A549 (cell line): ENCODE measurements at regions not wholly inside any gene's neighbourhood (a gene's known extent, or its start where the extent isn't known, plus 50 kb on each side); places are given as distances from the start of the nearest gene placed in this dataset.

Experiments used
- ATAC-seq, 2 experiments: fragments of 200-7000 bp in 1 of 2; fragments of >200 bp in 1 of 2; cut with Nextera tagmentation in 1 of 2; cut with Tn5 transposase in 1 of 2; 3 replicates each; pipeline versions ENCODE4 v1.8.0 to v1.9.1; 2018 to 2020; ENCODE audit warnings: mild to moderate bottlenecking in 1 of 2, moderate library complexity in 1 of 2
- CTCF ChIA-PET: fragments of 300-600 bp; sonication (Branson Sonifier 250); formaldehyde crosslinking; extraction: SDS; loops from one replicate; lab custom pipeline; 2021; ENCODE audit warnings: antibody characterized with exemption, inconsistent platforms; lab: Yijun Ruan, JAX
- POLR2A ChIA-PET: fragments of 350-600 bp; formaldehyde crosslinking; extraction: SDS; loops from one replicate; lab custom pipeline; 2021; ENCODE audit warnings: antibody characterized with exemption, inconsistent platforms; lab: Yijun Ruan, JAX
- DNase-seq, 2 experiments: peaks; one replicate each; pipeline versions ENCODE4 v3.0.0 to v3.0.0-alpha.2; 2011 to 2016; ENCODE audit warnings: low read depth in 1 of 2, low spot score in 1 of 2
- FAIRE-seq: peaks from 2 replicates; lab custom pipeline; 2011; peaks lifted over from hg19 to GRCh38; lab: Jason Lieb, UNC
- H3K27ac ChIP-seq, 2 experiments: fragments of >200 bp; sonication (Bioruptor Twin); formaldehyde crosslinking; 3 replicates each; pipeline ENCODE4 v1.5.1; 2016 to 2017
- H3K4me1 ChIP-seq: fragments of >200 bp; sonication (Bioruptor Twin); formaldehyde crosslinking; 3 replicates; pipeline ENCODE4 v1.6.1; 2016
- H3K4me2 ChIP-seq: fragments of >200 bp; sonication (Bioruptor Twin); formaldehyde crosslinking; 3 replicates; pipeline ENCODE4 v1.6.1; 2016
- H3K4me3 ChIP-seq: fragments of >200 bp; sonication (Bioruptor Twin); formaldehyde crosslinking; 3 replicates; pipeline ENCODE4 v1.5.1; 2016
- H3K9me3 ChIP-seq: fragments of >200 bp; sonication (Bioruptor Twin); formaldehyde crosslinking; 3 replicates; pipeline ENCODE4 v1.6.1; 2016
- ATOH8 ChIP-seq: fragments of 250-450 bp; sonication (Bioruptor Pico); IDR thresholded peaks from 2 replicates; pipeline ENCODE4 v1.5.0; 2020; ENCODE audit warnings: low read depth, mild to moderate bottlenecking, moderate library complexity
- CBX2 ChIP-seq: fragments of 200-600 bp; sonication (generic); IDR thresholded peaks from 2 replicates; pipeline ENCODE4 v1.6.1; 2016; ENCODE audit warnings: low read depth, mild to moderate bottlenecking, borderline replicate concordance
- CEBPB ChIP-seq, 2 experiments: fragments of >200 bp in 1 of 2; sonication (Bioruptor Twin) in 1 of 2; formaldehyde crosslinking in 1 of 2; IDR thresholded peaks; 2 replicates each; pipeline ENCODE4 v1.6.1; 2012 to 2016
- CHD4 ChIP-seq: fragments of 200-600 bp; sonication (generic); IDR thresholded peaks from 2 replicates; pipeline ENCODE4 v1.6.1; 2016; ENCODE audit warnings: antibody characterized with exemption, mild to moderate bottlenecking, borderline replicate concordance
- E2F6 ChIP-seq: IDR thresholded peaks from 2 replicates; pipeline ENCODE4 v1.6.1; 2012; ENCODE audit warnings: low read depth, borderline replicate concordance
- EP300 ChIP-seq, 2 experiments: fragments of >200 bp; sonication (Bioruptor Twin); formaldehyde crosslinking; IDR thresholded peaks; 2 replicates in 1 of 2; 3 replicates in 1 of 2; pipeline ENCODE4 v1.6.1; 2016 to 2017
- ESRRA ChIP-seq: fragments of 150-350 bp; IDR thresholded peaks from 2 replicates; pipeline ENCODE4 v1.6.1; 2014; ENCODE audit warnings: mild to moderate bottlenecking, low read length, borderline replicate concordance
- FOSB ChIP-seq: fragments of 250-450 bp; sonication (Bioruptor Pico); IDR thresholded peaks from 2 replicates; pipeline ENCODE4 v1.5.0; 2020; ENCODE audit warnings: mild to moderate bottlenecking, moderate library complexity
- HOXA7 ChIP-seq: fragments of 250-450 bp; sonication (Bioruptor Pico); IDR thresholded peaks from 2 replicates; pipeline ENCODE4 v1.5.0; 2020; ENCODE audit warnings: mild to moderate bottlenecking, moderate library complexity
- JUNB ChIP-seq: fragments of >200 bp; sonication (Bioruptor Twin); formaldehyde crosslinking; IDR thresholded peaks from 2 replicates; pipeline ENCODE4 v1.6.1; 2016
- KDM1A ChIP-seq: fragments of 200-600 bp; sonication (generic); IDR thresholded peaks from 2 replicates; pipeline ENCODE4 v1.6.1; 2016; ENCODE audit warnings: low read depth, mild to moderate bottlenecking
- KDM5A ChIP-seq: fragments of 200-600 bp; sonication (generic); IDR thresholded peaks from 2 replicates; pipeline ENCODE4 v1.6.1; 2016; ENCODE audit warnings: antibody characterized with exemption, mild to moderate bottlenecking
- MAFK ChIP-seq: fragments of 450-650 bp; IDR thresholded peaks from 2 replicates; pipeline ENCODE4 v1.6.1; 2014; ENCODE audit not compliant: partially characterized antibody
- NFE2L2 ChIP-seq: fragments of 150-350 bp; conservative IDR thresholded peaks from 2 replicates; pipeline ENCODE4 v1.6.1; 2014; ENCODE audit warnings: low read length
- PHF8 ChIP-seq: fragments of 200-600 bp; sonication (generic); IDR thresholded peaks from 2 replicates; pipeline ENCODE4 v1.6.1; 2016; ENCODE audit warnings: low read depth, mild to moderate bottlenecking, antibody characterized with exemption, moderate library complexity, borderline replicate concordance
- POLR2AphosphoS2 ChIP-seq: conservative IDR thresholded peaks from 2 replicates; pipeline ENCODE4 v1.6.1; 2012; ENCODE audit warnings: low read length, improper control_type of control experiment, inconsistent platforms
- RAD21 ChIP-seq, 2 experiments: fragments of >200 bp in 1 of 2; sonication (Bioruptor Twin) in 1 of 2; formaldehyde crosslinking in 1 of 2; IDR thresholded peaks in 1 of 2; conservative IDR thresholded peaks in 1 of 2; 2 replicates in 1 of 2; 3 replicates in 1 of 2; pipeline ENCODE4 v1.6.1; 2012 to 2018; ENCODE audit warnings: inconsistent platforms in 1 of 2
- REST ChIP-seq: fragments of 200-600 bp; sonication (generic); IDR thresholded peaks from 2 replicates; pipeline ENCODE4 v1.6.1; 2016; ENCODE audit warnings: antibody characterized with exemption, mild to moderate bottlenecking, moderate library complexity
- RFX5 ChIP-seq: fragments of 450-650 bp; IDR thresholded peaks from 2 replicates; pipeline ENCODE4 v1.7.1; 2014; ENCODE audit warnings: antibody characterized with exemption, mild to moderate bottlenecking, moderate library complexity
- SREBF2 ChIP-seq: fragments of 450-650 bp; IDR thresholded peaks from 2 replicates; pipeline ENCODE4 v1.6.1; 2014; ENCODE audit warnings: mild to moderate bottlenecking, moderate library complexity
- TFCP2L1 ChIP-seq: fragments of 250-450 bp; sonication (Bioruptor Pico); IDR thresholded peaks from 2 replicates; pipeline ENCODE4 v1.5.0; 2021; ENCODE audit warnings: mild to moderate bottlenecking
- TP53 ChIP-seq: fragments of 250-450 bp; sonication (Bioruptor Pico); IDR thresholded peaks from 2 replicates; pipeline ENCODE4 v1.5.0; 2021; ENCODE audit warnings: mild to moderate bottlenecking, moderate library complexity
- USF2 ChIP-seq: fragments of 450-650 bp; IDR thresholded peaks from 2 replicates; pipeline ENCODE4 v1.6.1; 2014; ENCODE audit warnings: antibody characterized with exemption
- ZNF302 ChIP-seq: fragments of 250-450 bp; sonication (Bioruptor Pico); IDR thresholded peaks from 2 replicates; pipeline ENCODE4 v1.9.0; 2021; ENCODE audit warnings: inconsistent platforms, mild to moderate bottlenecking, moderate library complexity
- WGBS: methylation state at CpG from one replicate; pipeline ENCODE4 v1.1.6; 2017; ENCODE audit errors: missing lambda C conversion rate; 5-methylcytosine and 5-hydroxymethylcytosine counted together
- TF ChIP-seq, protein P1 (sequence below): fragments of >200 bp; sonication (Bioruptor Twin); formaldehyde crosslinking; IDR thresholded peaks from 2 replicates; pipeline ENCODE4 v1.6.1; 2016
- TF ChIP-seq, protein P2 (sequence below): IDR thresholded peaks from 2 replicates; pipeline ENCODE4 v1.6.1; 2012
- TF ChIP-seq, protein P3 (sequence below): fragments of >200 bp; sonication (Bioruptor Twin); formaldehyde crosslinking; IDR thresholded peaks from 3 replicates; pipeline ENCODE4 v1.5.1; 2016

GRCh38 chr2:167487728-167488127, 599.4 kb downstream of the XIRP2 start:
- TF ChIP-seq ESRRA, result no peak
- TF ChIP-seq REST, result no peak
- no peak for TF ChIP-seq TFCP2L1 (CRISPR knock-in tag)
- no peak for TF ChIP-seq CBX2
- no peak for TF ChIP-seq KDM5A
- no peak for TF ChIP-seq ATOH8 (CRISPR knock-in tag)
- no peak for TF ChIP-seq USF2
- TF ChIP-seq POLR2AphosphoS2, result no peak
- TF ChIP-seq, protein P1, sequence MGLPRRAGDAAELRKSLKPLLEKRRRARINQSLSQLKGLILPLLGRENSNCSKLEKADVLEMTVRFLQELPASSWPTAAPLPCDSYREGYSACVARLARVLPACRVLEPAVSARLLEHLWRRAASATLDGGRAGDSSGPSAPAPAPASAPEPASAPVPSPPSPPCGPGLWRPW, result no peak
- no peak for TF ChIP-seq CEBPB (IDR thresholded peaks at IDR 0.05)
- no peak for TF ChIP-seq KDM1A
- no peak for TF ChIP-seq TP53
- TF ChIP-seq HOXA7 (CRISPR knock-in tag), result no peak
- no peak for TF ChIP-seq RAD21 (conservative IDR thresholded peaks at IDR 0.05 in 1 of 2, IDR thresholded peaks at IDR 0.05 in 1 of 2)
- no peak for TF ChIP-seq JUNB
- no peak for TF ChIP-seq CHD4
- ChIA-PET POLR2A (no interaction called here), CTCF (no interaction called here)
- WGBS, result 38% methylated on average over 3 of the region's 3 CpGs
- no peak overlapping the region for H3K4me2 ChIP-seq
- no peaks in the 10 kb centered on the region for H3K9me3 ChIP-seq
- FAIRE-seq, result no peak
- H3K27ac ChIP-seq, result no peak overlapping the region
- H3K4me1 ChIP-seq, result no peaks in the 10 kb centered on the region
- no peak overlapping the region for H3K4me3 ChIP-seq
- DNase-seq, result no peak
- ATAC-seq, result no peak

DNA sequence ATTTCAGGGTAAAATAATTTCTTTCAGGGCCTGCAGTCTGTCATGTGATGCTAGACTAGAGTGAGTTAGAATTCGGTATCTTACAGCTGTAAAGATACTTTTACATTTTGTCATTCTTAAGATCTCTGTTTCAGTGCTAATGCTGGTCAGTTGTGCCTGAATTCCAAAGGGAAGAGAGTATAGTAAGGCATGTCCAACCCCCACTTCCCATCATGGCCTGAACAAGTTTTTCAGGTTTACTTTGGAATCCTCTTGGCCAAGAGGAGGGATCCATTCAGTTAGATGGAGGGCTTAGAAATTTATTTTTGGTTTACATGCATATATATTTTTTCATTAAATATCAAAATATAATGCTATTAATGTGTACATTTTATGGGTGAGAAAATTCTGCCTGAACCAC, 596.6 kb downstream of the XIRP2 start:
- 20% methylated on average over 1 of the region's 1 CpG for WGBS
- Histone ChIP-seq H3K4me3 (no peak overlapping the region), H3K4me2 (no peak overlapping the region), H3K9me3 (no peaks in the 10 kb centered on the region), H3K27ac (no peak overlapping the region), H3K4me1 (no peaks in the 10 kb centered on the region)
- DNase-seq (no peak), ATAC-seq (no peak), FAIRE-seq (no peak)
- POLR2A ChIA-PET, result no interaction called here
- CTCF ChIA-PET, result no interaction called here
- TF ChIP-seq CEBPB (IDR thresholded peaks at IDR 0.05), result no peak
- TF ChIP-seq PHF8, result no peak
- TF ChIP-seq NFE2L2, result no peak
- no peak for TF ChIP-seq ZNF302
- TF ChIP-seq E2F6, result no peak
- TF ChIP-seq MAFK, result no peak
- no peak for TF ChIP-seq FOSB (CRISPR knock-in tag)
- no peak for TF ChIP-seq SREBF2
- TF ChIP-seq, protein P2, sequence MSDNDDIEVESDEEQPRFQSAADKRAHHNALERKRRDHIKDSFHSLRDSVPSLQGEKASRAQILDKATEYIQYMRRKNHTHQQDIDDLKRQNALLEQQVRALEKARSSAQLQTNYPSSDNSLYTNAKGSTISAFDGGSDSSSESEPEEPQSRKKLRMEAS, result no peak
- TF ChIP-seq REST, result no peak
- TF ChIP-seq EP300 (IDR thresholded peaks at IDR 0.05), result no peak
- no peak for TF ChIP-seq RFX5
- TF ChIP-seq, protein P3, sequence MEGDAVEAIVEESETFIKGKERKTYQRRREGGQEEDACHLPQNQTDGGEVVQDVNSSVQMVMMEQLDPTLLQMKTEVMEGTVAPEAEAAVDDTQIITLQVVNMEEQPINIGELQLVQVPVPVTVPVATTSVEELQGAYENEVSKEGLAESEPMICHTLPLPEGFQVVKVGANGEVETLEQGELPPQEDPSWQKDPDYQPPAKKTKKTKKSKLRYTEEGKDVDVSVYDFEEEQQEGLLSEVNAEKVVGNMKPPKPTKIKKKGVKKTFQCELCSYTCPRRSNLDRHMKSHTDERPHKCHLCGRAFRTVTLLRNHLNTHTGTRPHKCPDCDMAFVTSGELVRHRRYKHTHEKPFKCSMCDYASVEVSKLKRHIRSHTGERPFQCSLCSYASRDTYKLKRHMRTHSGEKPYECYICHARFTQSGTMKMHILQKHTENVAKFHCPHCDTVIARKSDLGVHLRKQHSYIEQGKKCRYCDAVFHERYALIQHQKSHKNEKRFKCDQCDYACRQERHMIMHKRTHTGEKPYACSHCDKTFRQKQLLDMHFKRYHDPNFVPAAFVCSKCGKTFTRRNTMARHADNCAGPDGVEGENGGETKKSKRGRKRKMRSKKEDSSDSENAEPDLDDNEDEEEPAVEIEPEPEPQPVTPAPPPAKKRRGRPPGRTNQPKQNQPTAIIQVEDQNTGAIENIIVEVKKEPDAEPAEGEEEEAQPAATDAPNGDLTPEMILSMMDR, result no peak
